ENCODE measurements at regions not wholly inside any gene's neighbourhood (a gene's known extent, or its start where the extent isn't known, plus 50 kb on each side); places are given as distances from the start of the nearest gene placed in this dataset.
"Not testable (repeated sequence)": the region's sequence is repeated elsewhere in the genome, so short reads cannot be mapped to it uniquely, and the experiment has no call there.

DNA sequence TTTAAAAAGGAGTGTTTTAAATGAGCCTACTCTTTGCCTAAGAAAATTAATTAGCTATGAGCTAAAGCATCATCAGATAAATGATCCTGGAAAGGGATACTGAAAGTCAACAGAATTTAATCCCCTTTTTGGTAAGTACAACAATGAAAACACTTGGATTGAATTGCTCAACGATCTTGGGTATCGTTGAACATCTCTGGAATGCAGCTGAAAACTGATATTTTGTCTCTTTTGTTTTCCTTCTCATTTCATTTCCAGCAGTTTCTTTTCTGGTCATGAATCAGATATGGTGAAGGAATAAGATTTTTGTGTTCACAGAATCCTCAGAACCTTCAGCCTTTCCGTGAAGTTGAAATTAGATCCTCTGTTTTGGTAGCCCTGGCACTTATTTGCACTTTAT is 771.2 kb downstream of the FSCB start:
- no peak overlapping the region for H3K4me3 ChIP-seq (replicated peaks; ENCODE audit: low read depth, low read length)
- TF ChIP-seq, protein P1, sequence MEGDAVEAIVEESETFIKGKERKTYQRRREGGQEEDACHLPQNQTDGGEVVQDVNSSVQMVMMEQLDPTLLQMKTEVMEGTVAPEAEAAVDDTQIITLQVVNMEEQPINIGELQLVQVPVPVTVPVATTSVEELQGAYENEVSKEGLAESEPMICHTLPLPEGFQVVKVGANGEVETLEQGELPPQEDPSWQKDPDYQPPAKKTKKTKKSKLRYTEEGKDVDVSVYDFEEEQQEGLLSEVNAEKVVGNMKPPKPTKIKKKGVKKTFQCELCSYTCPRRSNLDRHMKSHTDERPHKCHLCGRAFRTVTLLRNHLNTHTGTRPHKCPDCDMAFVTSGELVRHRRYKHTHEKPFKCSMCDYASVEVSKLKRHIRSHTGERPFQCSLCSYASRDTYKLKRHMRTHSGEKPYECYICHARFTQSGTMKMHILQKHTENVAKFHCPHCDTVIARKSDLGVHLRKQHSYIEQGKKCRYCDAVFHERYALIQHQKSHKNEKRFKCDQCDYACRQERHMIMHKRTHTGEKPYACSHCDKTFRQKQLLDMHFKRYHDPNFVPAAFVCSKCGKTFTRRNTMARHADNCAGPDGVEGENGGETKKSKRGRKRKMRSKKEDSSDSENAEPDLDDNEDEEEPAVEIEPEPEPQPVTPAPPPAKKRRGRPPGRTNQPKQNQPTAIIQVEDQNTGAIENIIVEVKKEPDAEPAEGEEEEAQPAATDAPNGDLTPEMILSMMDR (IDR thresholded peaks at IDR 0.05; ENCODE audit: insufficient read depth, low read length, poor library complexity, severe bottlenecking), result no peak
- DNase-seq (ENCODE audit: extremely low read depth, insufficient read length), result no peak
- H3K36me3 ChIP-seq (ENCODE audit: control insufficient read depth, insufficient read depth, low read length), result no peaks in the 10 kb centered on the region
- no peaks in the 10 kb centered on the region for H3K27me3 ChIP-seq (replicated peaks; ENCODE audit: control insufficient read depth, insufficient read depth, low read length)

DNA sequence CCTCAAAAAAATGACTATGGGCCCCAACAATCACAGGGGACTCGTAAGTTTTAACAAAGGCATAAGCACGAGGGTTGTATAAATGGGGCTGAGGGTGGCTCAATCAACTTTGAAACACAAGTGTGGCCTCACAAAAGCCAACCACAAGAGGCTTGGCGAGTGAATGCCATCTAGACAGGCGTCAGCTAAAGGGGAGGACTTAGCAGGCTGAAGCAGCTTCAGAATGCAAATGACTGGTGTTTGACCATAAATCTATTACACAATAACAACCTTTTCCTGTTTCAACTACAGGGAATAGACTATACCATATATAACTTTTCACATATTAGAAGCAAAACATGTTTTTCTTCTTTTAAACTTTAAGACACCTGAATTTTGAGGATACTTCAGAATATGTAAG is 777.9 kb downstream of the FSCB start:
- no peaks in the 10 kb centered on the region for H3K27me3 ChIP-seq (replicated peaks; ENCODE audit: control insufficient read depth, insufficient read depth, low read length)
- TF ChIP-seq, protein P1 (IDR thresholded peaks at IDR 0.05; ENCODE audit: insufficient read depth, low read length, poor library complexity, severe bottlenecking), result no peak
- no peak for DNase-seq (ENCODE audit: extremely low read depth, insufficient read length)
- H3K4me3 ChIP-seq (replicated peaks; ENCODE audit: low read depth, low read length), result no peak overlapping the region
- no peaks in the 10 kb centered on the region for H3K36me3 ChIP-seq (ENCODE audit: control insufficient read depth, insufficient read depth, low read length)

- Histone ChIP-seq H3K4me3 (replicated peaks; ENCODE audit: low read depth, low read length) (no peak overlapping the region), H3K36me3 (ENCODE audit: control insufficient read depth, insufficient read depth, low read length) (no peaks in the 10 kb centered on the region), H3K27me3 (replicated peaks; ENCODE audit: control insufficient read depth, insufficient read depth, low read length) (no peaks in the 10 kb centered on the region)
- no peak for DNase-seq (ENCODE audit: extremely low read depth, insufficient read length)
- TF ChIP-seq, protein P1 (IDR thresholded peaks at IDR 0.05; ENCODE audit: insufficient read depth, low read length, poor library complexity, severe bottlenecking), result no peak
Observed at GRCh38 chr14:43706900-43707299, 800.2 kb downstream of the FSCB start.

DNA sequence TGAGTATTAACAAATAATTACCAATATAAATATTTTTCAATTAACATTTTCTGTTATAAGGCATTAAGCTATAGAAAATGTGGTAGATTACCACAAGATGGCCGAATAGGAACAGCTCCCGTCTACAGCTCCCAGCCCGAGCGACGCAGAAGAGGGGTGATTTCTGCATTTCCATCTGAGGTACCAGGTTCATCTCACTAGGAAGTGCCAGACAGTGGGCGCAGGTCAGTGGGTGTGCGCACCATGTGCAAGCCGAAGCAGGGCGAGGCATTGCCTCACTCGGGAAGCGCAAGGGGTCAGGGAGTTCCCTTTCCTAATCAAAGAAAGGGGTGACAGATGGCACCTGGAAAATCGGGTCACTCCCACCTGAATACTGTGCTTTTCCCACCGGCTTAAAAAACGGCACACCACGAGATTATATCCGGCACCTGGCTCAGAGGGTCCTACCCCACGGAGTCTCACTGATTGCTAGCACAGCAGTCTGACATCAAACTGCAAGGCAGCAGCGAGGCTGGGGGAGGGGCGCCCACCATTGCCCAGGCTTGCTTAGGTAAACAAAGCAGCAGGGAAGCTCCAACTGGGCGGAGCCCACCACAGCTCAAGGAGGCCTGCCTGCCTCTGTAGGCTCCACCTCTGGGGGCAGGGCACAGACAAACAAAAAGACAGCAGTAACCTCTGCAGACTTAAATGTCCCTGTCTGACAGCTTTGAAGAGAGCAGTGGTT is 808.4 kb downstream of the FSCB start:
- not testable (repeated sequence) for H3K27me3 ChIP-seq (replicated peaks; ENCODE audit: control insufficient read depth, insufficient read depth, low read length); H3K36me3 ChIP-seq (ENCODE audit: control insufficient read depth, insufficient read depth, low read length); DNase-seq (ENCODE audit: extremely low read depth, insufficient read length); H3K4me3 ChIP-seq (replicated peaks; ENCODE audit: low read depth, low read length)

GRCh38 chr14:43697003-43697402 is 810.1 kb downstream of the FSCB start:
- Histone ChIP-seq H3K36me3 (ENCODE audit: control insufficient read depth, insufficient read depth, low read length) (no peaks in the 10 kb centered on the region), H3K27me3 (replicated peaks; ENCODE audit: control insufficient read depth, insufficient read depth, low read length) (no peaks in the 10 kb centered on the region), H3K4me3 (replicated peaks; ENCODE audit: low read depth, low read length) (no peak overlapping the region)
- TF ChIP-seq, protein P1 (IDR thresholded peaks at IDR 0.05; ENCODE audit: insufficient read depth, low read length, poor library complexity, severe bottlenecking), result no peak
- no peak for DNase-seq (ENCODE audit: extremely low read depth, insufficient read length)

- TF ChIP-seq, protein P1 (IDR thresholded peaks at IDR 0.05; ENCODE audit: insufficient read depth, low read length, poor library complexity, severe bottlenecking), result no peak
- Histone ChIP-seq H3K27me3 (replicated peaks; ENCODE audit: control insufficient read depth, insufficient read depth, low read length) (no peaks in the 10 kb centered on the region), H3K4me3 (replicated peaks; ENCODE audit: low read depth, low read length) (no peak overlapping the region), H3K36me3 (ENCODE audit: control insufficient read depth, insufficient read depth, low read length) (no peaks in the 10 kb centered on the region)
- DNase-seq (ENCODE audit: extremely low read depth, insufficient read length), result no peak
Observed at GRCh38 chr14:43692706-43693105, 814.4 kb downstream of the FSCB start.

All from GM06990 (cell line).